Type B pancreatic cell (in vitro differentiated cells): ENCODE measurements at regions not wholly inside any gene's neighbourhood (a gene's known extent, or its start where the extent isn't known, plus 50 kb on each side); places are given as distances from the start of the nearest gene placed in this dataset.

ENCODE experiments used
- DNase-seq: peaks from one replicate; pipeline ENCODE4 v3.0.0; 2021; ENCODE audit warnings: mixed read lengths; ENCODE audit not compliant: unreplicated experiment; ENCODE audit errors: extremely low spot score
- H3K27ac Mint-ChIP-seq: 2 replicates; pipeline ENCODE4 v1.8.0; 2021; ENCODE audit warnings: mild to moderate bottlenecking, mixed read lengths
- H3K27me3 Mint-ChIP-seq: 2 replicates; pipeline ENCODE4 v1.8.0; 2021; ENCODE audit warnings: mixed read lengths
- H3K36me3 Mint-ChIP-seq: 2 replicates; pipeline ENCODE4 v1.8.0; 2021; ENCODE audit warnings: mixed read lengths
- H3K4me1 Mint-ChIP-seq: one replicate; pipeline ENCODE4 v1.8.0; 2021; ENCODE audit warnings: mixed read lengths; ENCODE audit not compliant: unreplicated experiment
- H3K4me3 Mint-ChIP-seq: 2 replicates; pipeline ENCODE4 v1.8.0; 2021; ENCODE audit warnings: mild to moderate bottlenecking, mixed read lengths
- H3K9me3 Mint-ChIP-seq: 2 replicates; pipeline ENCODE4 v1.8.0; 2021; ENCODE audit warnings: mixed read lengths
- CTCF ChIP-seq: fragments of 200-600 bp; sonication (generic); conservative IDR thresholded peaks from 2 replicates; pipeline ENCODE4 v1.5.0; 2021; ENCODE audit warnings: antibody characterized with exemption, mild to moderate bottlenecking

- H3K9me3 Mint-ChIP-seq, result no peaks in the 10 kb centered on the region
- DNase-seq, result no peak
- no peak for TF ChIP-seq CTCF
- H3K36me3 Mint-ChIP-seq, result no peaks in the 10 kb centered on the region
- H3K27ac Mint-ChIP-seq, result no peak overlapping the region
- peaks cover 20% of the 10 kb centered on the region for H3K4me1 Mint-ChIP-seq
- H3K27me3 Mint-ChIP-seq, result no peaks in the 10 kb centered on the region
- H3K4me3 Mint-ChIP-seq, result no peak overlapping the region
These were observed 218.5 kb upstream of the SOX11 start for GRCh38 chr2:5473635-5474034.

GRCh38 chr2:5474716-5475115 lies 217.5 kb upstream of the SOX11 start:
- peak overlapping the region; percentile 48 for H3K27ac Mint-ChIP-seq
- H3K4me1 Mint-ChIP-seq, result peaks cover 23% of the 10 kb centered on the region
- H3K36me3 Mint-ChIP-seq, result no peaks in the 10 kb centered on the region
- DNase-seq, result no peak
- TF ChIP-seq CTCF, result no peak
- no peaks in the 10 kb centered on the region for H3K9me3 Mint-ChIP-seq
- no peaks in the 10 kb centered on the region for H3K27me3 Mint-ChIP-seq
- H3K4me3 Mint-ChIP-seq, result no peak overlapping the region

- H3K4me3 Mint-ChIP-seq, result no peak overlapping the region
- peaks cover 33% of the 10 kb centered on the region for H3K4me1 Mint-ChIP-seq
- no peak for TF ChIP-seq CTCF
- no peaks in the 10 kb centered on the region for H3K27me3 Mint-ChIP-seq
- no peak overlapping the region for H3K27ac Mint-ChIP-seq
- no peak for DNase-seq
- H3K9me3 Mint-ChIP-seq, result no peaks in the 10 kb centered on the region
- H3K36me3 Mint-ChIP-seq, result no peaks in the 10 kb centered on the region
These were observed 212.8 kb upstream of the SOX11 start for GRCh38 chr2:5479265-5479928.

GRCh38 chr2:5482929-5483331 lies 209.3 kb upstream of the SOX11 start:
- Mint-ChIP-seq H3K27ac (peak overlapping the region; percentile 83), H3K9me3 (no peaks in the 10 kb centered on the region), H3K27me3 (peaks cover 3% of the 10 kb centered on the region), H3K36me3 (no peaks in the 10 kb centered on the region), H3K4me3 (peak overlapping the region; percentile 72), H3K4me1 (peaks cover 33% of the 10 kb centered on the region)
- TF ChIP-seq CTCF, result no peak
- no peak for DNase-seq

- TF ChIP-seq CTCF, result no peak
- Mint-ChIP-seq H3K4me3 (no peak overlapping the region), H3K36me3 (no peaks in the 10 kb centered on the region), H3K4me1 (peaks cover 30% of the 10 kb centered on the region), H3K9me3 (no peaks in the 10 kb centered on the region), H3K27ac (no peak overlapping the region), H3K27me3 (peaks cover 4% of the 10 kb centered on the region)
- DNase-seq, result no peak
These were observed 207.3 kb upstream of the SOX11 start for GRCh38 chr2:5484868-5485267.

GRCh38 chr2:5491523-5491922 lies 200.7 kb upstream of the SOX11 start:
- H3K36me3 Mint-ChIP-seq, result no peaks in the 10 kb centered on the region
- no peak overlapping the region for H3K27ac Mint-ChIP-seq
- no peak overlapping the region for H3K4me3 Mint-ChIP-seq
- no peaks in the 10 kb centered on the region for H3K9me3 Mint-ChIP-seq
- no peak for TF ChIP-seq CTCF
- H3K27me3 Mint-ChIP-seq, result peaks cover 10% of the 10 kb centered on the region
- peaks cover 13% of the 10 kb centered on the region for H3K4me1 Mint-ChIP-seq
- DNase-seq, result no peak
